IMR-90 (cell line): ENCODE measurements at regions not wholly inside any gene's neighbourhood (a gene's known extent, or its start where the extent isn't known, plus 50 kb on each side); places are given as distances from the start of the nearest gene placed in this dataset.

ENCODE experiments used
- CHD1 ChIP-seq: IDR thresholded peaks from 2 replicates; pipeline ENCODE4 v1.6.1; 2012; ENCODE audit warnings: low read depth, low read length, improper control_type of control experiment
- FOS ChIP-seq: fragments of 150-350 bp; IDR thresholded peaks from 2 replicates; pipeline ENCODE4 v1.6.1; 2016; ENCODE audit warnings: low read depth, low read length
- POLR2A ChIP-seq: IDR thresholded peaks from 2 replicates; pipeline ENCODE4 v1.6.1; 2012; ENCODE audit warnings: mild to moderate bottlenecking, low read depth, low read length
- RAD21 ChIP-seq: IDR thresholded peaks from 2 replicates; pipeline ENCODE4 v1.6.1; 2012; ENCODE audit warnings: low read length, improper control_type of control experiment
- TF ChIP-seq, protein P1 (sequence below): conservative IDR thresholded peaks from 2 replicates; pipeline ENCODE4 v1.5.1; 2012; ENCODE audit warnings: mild to moderate bottlenecking, low read depth, low read length, improper control_type of control experiment

GRCh38 chr12:86724716-86725115 is 468.5 kb upstream of the MGAT4C start:
- TF ChIP-seq, protein P1, sequence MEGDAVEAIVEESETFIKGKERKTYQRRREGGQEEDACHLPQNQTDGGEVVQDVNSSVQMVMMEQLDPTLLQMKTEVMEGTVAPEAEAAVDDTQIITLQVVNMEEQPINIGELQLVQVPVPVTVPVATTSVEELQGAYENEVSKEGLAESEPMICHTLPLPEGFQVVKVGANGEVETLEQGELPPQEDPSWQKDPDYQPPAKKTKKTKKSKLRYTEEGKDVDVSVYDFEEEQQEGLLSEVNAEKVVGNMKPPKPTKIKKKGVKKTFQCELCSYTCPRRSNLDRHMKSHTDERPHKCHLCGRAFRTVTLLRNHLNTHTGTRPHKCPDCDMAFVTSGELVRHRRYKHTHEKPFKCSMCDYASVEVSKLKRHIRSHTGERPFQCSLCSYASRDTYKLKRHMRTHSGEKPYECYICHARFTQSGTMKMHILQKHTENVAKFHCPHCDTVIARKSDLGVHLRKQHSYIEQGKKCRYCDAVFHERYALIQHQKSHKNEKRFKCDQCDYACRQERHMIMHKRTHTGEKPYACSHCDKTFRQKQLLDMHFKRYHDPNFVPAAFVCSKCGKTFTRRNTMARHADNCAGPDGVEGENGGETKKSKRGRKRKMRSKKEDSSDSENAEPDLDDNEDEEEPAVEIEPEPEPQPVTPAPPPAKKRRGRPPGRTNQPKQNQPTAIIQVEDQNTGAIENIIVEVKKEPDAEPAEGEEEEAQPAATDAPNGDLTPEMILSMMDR: no peak
- TF ChIP-seq POLR2A (no peak), CHD1 (no peak), FOS (no peak), RAD21 (no peak)
